ENCODE measurements at regions not wholly inside any gene's neighbourhood (a gene's known extent, or its start where the extent isn't known, plus 50 kb on each side); places are given as distances from the start of the nearest gene placed in this dataset.

- CTCF ChIA-PET: no interaction called here
- intact Hi-C loops (cut with micrococcal nuclease): no loop called here
- POLR2A ChIA-PET: no interaction called here
- Histone ChIP-seq H3K9me2 (ENCODE audit: insufficient read depth) (no peaks in the 10 kb centered on the region), H3K79me2 (ENCODE audit: insufficient read depth, low read length) (no peaks in the 10 kb centered on the region), H3K27me3 (ENCODE audit: insufficient read depth, low read length) (no peaks in the 10 kb centered on the region), H3K4me2 (ENCODE audit: low read length) (no peak overlapping the region), H3K9ac (ENCODE audit: low read length) (no peak overlapping the region), H2AFZ (ENCODE audit: low read depth, low read length, poor library complexity, severe bottlenecking) (no peak overlapping the region), H3K36me3 (ENCODE audit: control insufficient read depth in 1 of 2, insufficient read depth in 2 of 2, low read length in 2 of 2) (no peaks in the 10 kb centered on the region), H3K9me3 (ENCODE audit: control insufficient read depth in 1 of 2, insufficient read depth in 1 of 2, low read depth in 1 of 2, low read length in 2 of 2) (no peaks in the 10 kb centered on the region), H4K20me1 (ENCODE audit: insufficient read depth) (no peaks in the 10 kb centered on the region), H3K4me3 (replicated peaks in 1 of 2; ENCODE audit: low read depth in 1 of 2, low read length in 2 of 2) (no peak overlapping the region), H3K4me1 (ENCODE audit: control insufficient read depth in 1 of 2, insufficient read depth in 2 of 2, low read length in 2 of 2) (no peaks in the 10 kb centered on the region), H3K27ac (ENCODE audit: low read depth, low read length) (no peak overlapping the region)
- ATAC-seq: no peak
- no peak for DNase-seq (ENCODE audit: low read depth, low spot score)
- RAD21 ChIA-PET (ENCODE audit: low non-redundant PET in 1 of 2, low total read pairs in 2 of 2, uncharacterized antibody in 2 of 2, unreplicated experiment in 2 of 2): no interaction called here
- no TSS peak for BruUV-seq (replicated peaks)
- TF ChIP-seq CBX3 (IDR thresholded peaks at IDR 0.05; ENCODE audit: low read depth) (no peak), POLR2A (IDR thresholded peaks at IDR 0.05; ENCODE audit: borderline replicate concordance, extremely low read depth, insufficient read depth, insufficient read length) (no peak), POLR2AphosphoS5 (IDR thresholded peaks at IDR 0.05; ENCODE audit: low read depth, low read length) (no peak), FOSL1 (IDR thresholded peaks at IDR 0.05; ENCODE audit: low read depth) (no peak), REST (IDR thresholded peaks at IDR 0.05; ENCODE audit: low read depth) (no peak), EZH2phosphoT487 (IDR thresholded peaks at IDR 0.05; ENCODE audit: borderline replicate concordance) (no peak), SP1 (IDR thresholded peaks at IDR 0.05; ENCODE audit: low read depth) (no peak), MAX (IDR thresholded peaks at IDR 0.05) (no peak), CEBPB (IDR thresholded peaks at IDR 0.05; ENCODE audit: low read depth) (no peak), JUND (IDR thresholded peaks at IDR 0.05) (no peak)
- TF ChIP-seq, protein P1, sequence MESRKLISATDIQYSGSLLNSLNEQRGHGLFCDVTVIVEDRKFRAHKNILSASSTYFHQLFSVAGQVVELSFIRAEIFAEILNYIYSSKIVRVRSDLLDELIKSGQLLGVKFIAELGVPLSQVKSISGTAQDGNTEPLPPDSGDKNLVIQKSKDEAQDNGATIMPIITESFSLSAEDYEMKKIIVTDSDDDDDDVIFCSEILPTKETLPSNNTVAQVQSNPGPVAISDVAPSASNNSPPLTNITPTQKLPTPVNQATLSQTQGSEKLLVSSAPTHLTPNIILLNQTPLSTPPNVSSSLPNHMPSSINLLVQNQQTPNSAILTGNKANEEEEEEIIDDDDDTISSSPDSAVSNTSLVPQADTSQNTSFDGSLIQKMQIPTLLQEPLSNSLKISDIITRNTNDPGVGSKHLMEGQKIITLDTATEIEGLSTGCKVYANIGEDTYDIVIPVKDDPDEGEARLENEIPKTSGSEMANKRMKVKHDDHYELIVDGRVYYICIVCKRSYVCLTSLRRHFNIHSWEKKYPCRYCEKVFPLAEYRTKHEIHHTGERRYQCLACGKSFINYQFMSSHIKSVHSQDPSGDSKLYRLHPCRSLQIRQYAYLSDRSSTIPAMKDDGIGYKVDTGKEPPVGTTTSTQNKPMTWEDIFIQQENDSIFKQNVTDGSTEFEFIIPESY (IDR thresholded peaks at IDR 0.05; ENCODE audit: extremely low read depth, insufficient replicate concordance, low read length): no peak
- TF ChIP-seq, protein P2, sequence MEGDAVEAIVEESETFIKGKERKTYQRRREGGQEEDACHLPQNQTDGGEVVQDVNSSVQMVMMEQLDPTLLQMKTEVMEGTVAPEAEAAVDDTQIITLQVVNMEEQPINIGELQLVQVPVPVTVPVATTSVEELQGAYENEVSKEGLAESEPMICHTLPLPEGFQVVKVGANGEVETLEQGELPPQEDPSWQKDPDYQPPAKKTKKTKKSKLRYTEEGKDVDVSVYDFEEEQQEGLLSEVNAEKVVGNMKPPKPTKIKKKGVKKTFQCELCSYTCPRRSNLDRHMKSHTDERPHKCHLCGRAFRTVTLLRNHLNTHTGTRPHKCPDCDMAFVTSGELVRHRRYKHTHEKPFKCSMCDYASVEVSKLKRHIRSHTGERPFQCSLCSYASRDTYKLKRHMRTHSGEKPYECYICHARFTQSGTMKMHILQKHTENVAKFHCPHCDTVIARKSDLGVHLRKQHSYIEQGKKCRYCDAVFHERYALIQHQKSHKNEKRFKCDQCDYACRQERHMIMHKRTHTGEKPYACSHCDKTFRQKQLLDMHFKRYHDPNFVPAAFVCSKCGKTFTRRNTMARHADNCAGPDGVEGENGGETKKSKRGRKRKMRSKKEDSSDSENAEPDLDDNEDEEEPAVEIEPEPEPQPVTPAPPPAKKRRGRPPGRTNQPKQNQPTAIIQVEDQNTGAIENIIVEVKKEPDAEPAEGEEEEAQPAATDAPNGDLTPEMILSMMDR (IDR thresholded peaks at IDR 0.05 in 2 of 3, conservative IDR thresholded peaks at IDR 0.05 in 1 of 3; ENCODE audit: borderline replicate concordance in 1 of 3, insufficient read depth in 1 of 3, low read depth in 2 of 3, low read length in 2 of 3): no peak
- TF ChIP-seq, protein P3, sequence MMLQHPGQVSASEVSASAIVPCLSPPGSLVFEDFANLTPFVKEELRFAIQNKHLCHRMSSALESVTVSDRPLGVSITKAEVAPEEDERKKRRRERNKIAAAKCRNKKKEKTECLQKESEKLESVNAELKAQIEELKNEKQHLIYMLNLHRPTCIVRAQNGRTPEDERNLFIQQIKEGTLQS (IDR thresholded peaks at IDR 0.05): no peak
These were observed 290.9 kb downstream of the LRIG3 start for GRCh38 chr12:58629376-58629775.
